ENCODE measurements at regions not wholly inside any gene's neighbourhood (a gene's known extent, or its start where the extent isn't known, plus 50 kb on each side); places are given as distances from the start of the nearest gene placed in this dataset.

DNA sequence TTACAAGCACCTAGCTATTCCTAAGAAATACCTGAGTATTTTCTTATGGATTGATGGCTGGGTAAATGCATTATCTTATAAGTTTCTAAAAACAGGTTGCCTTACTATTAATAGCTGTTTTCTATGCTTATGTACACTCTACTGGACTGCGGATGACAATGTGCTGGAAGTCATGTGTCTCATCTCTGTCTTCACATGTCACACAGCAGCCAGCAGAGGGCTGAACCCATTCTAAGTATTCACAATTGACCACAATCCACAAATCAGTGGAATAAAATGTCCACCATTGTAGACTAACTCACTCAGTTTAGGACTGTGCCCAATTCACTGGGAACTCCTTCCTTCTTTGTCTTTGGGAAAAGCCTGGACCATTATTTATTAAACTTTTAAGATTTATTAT is 371.2 kb downstream of the INSIG2 start:
- TF ChIP-seq CTCF (IDR thresholded peaks at IDR 0.05; ENCODE audit: insufficient read depth, low read depth, low read length) (no peak), EZH2 (IDR thresholded peaks at IDR 0.05; ENCODE audit: insufficient read depth, low read length) (no peak)
